ENCODE measurements at regions not wholly inside any gene's neighbourhood (a gene's known extent, or its start where the extent isn't known, plus 50 kb on each side); places are given as distances from the start of the nearest gene placed in this dataset.

DNA sequence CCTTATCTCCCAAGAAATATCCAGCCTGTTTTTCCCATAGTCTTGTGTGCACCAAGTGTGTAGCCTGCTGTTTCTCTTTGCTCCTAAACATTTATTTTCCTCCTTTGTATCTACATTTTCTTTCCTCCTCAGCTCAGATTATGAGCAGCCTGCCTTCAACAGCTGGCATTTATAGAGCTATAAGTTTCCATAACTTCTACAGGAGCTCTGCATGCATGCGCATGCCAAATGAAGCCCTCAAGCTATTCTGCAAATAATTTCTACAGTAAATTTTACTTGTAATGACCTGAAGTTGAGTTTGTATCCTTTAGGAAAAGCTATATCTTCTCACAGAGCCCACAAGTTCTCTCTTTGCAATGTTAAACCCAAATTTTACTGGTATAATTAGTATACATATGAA lies 699.5 kb downstream of the CETN3 start:
- TF ChIP-seq, protein P1, sequence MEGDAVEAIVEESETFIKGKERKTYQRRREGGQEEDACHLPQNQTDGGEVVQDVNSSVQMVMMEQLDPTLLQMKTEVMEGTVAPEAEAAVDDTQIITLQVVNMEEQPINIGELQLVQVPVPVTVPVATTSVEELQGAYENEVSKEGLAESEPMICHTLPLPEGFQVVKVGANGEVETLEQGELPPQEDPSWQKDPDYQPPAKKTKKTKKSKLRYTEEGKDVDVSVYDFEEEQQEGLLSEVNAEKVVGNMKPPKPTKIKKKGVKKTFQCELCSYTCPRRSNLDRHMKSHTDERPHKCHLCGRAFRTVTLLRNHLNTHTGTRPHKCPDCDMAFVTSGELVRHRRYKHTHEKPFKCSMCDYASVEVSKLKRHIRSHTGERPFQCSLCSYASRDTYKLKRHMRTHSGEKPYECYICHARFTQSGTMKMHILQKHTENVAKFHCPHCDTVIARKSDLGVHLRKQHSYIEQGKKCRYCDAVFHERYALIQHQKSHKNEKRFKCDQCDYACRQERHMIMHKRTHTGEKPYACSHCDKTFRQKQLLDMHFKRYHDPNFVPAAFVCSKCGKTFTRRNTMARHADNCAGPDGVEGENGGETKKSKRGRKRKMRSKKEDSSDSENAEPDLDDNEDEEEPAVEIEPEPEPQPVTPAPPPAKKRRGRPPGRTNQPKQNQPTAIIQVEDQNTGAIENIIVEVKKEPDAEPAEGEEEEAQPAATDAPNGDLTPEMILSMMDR (IDR thresholded peaks at IDR 0.05; ENCODE audit: poor library complexity) = no peak
- TF ChIP-seq EZH2 (IDR thresholded peaks at IDR 0.05; ENCODE audit: borderline replicate concordance) = no peak
- no peak for TF ChIP-seq EZH2phosphoT487 (IDR thresholded peaks at IDR 0.05; ENCODE audit: low read depth, severe bottlenecking, unreplicated experiment)
